GM21825 (cell line): ENCODE measurements at regions not wholly inside any gene's neighbourhood (a gene's known extent, or its start where the extent isn't known, plus 50 kb on each side); places are given as distances from the start of the nearest gene placed in this dataset.
"Not testable (repeated sequence)": the region's sequence is repeated elsewhere in the genome, so short reads cannot be mapped to it uniquely, and the experiment has no call there.

Source experiments
- ATAC-seq: cut with Tn5 transposase; IDR thresholded peaks from one replicate; pipeline ENCODE4 v1.9.1; 2021; ENCODE audit warnings: mild to moderate bottlenecking, moderate library complexity; ENCODE audit not compliant: unreplicated experiment

- ATAC-seq = no peak
Measured at GRCh38 chr1:38614861-38615260, 244.7 kb downstream of the RRAGC start.

GRCh38 chr1:38613996-38614395, 245.6 kb downstream of the RRAGC start:
- ATAC-seq = no peak

- no peak for ATAC-seq
Measured at GRCh38 chr1:38612951-38613350, 246.6 kb downstream of the RRAGC start.

- ATAC-seq = no peak
Measured at GRCh38 chr1:38611664-38612211, 247.8 kb downstream of the RRAGC start.

- no peak for ATAC-seq
Measured at GRCh38 chr1:38609166-38610025, 250.2 kb downstream of the RRAGC start.

GRCh38 chr1:38608202-38608864, 251.2 kb downstream of the RRAGC start:
- no peak for ATAC-seq

- no peak for ATAC-seq
Measured at GRCh38 chr1:38607526-38607925, 252.0 kb downstream of the RRAGC start.

- ATAC-seq = no peak
Measured at GRCh38 chr1:38605063-38605462, 254.5 kb downstream of the RRAGC start.

- no peak for ATAC-seq
Measured at GRCh38 chr1:38603907-38604306, 255.7 kb downstream of the RRAGC start.

- no peak for ATAC-seq
Measured at GRCh38 chr1:38600905-38601304, 258.7 kb downstream of the RRAGC start.

- no peak for ATAC-seq
Measured at GRCh38 chr1:38600286-38600685, 259.3 kb downstream of the RRAGC start.

- no peak for ATAC-seq
Measured at GRCh38 chr1:38598118-38598517, 261.5 kb downstream of the RRAGC start.

- no peak for ATAC-seq
Measured at GRCh38 chr1:38589036-38589435, 270.5 kb downstream of the RRAGC start.

GRCh38 chr1:38587766-38588165, 271.8 kb downstream of the RRAGC start:
- no peak for ATAC-seq

GRCh38 chr1:38586993-38587646, 272.5 kb downstream of the RRAGC start:
- ATAC-seq = no peak

- no peak for ATAC-seq
Measured at GRCh38 chr1:38585971-38586370, 273.6 kb downstream of the RRAGC start.

GRCh38 chr1:38585460-38585859, 274.1 kb downstream of the RRAGC start:
- no peak for ATAC-seq

- no peak for ATAC-seq
Measured at GRCh38 chr1:38584448-38585355, 274.9 kb downstream of the RRAGC start.

- ATAC-seq = not testable (repeated sequence)
Measured at GRCh38 chr1:38583287-38583686, 276.3 kb downstream of the RRAGC start.

GRCh38 chr1:38581396-38581795, 278.2 kb downstream of the RRAGC start:
- no peak for ATAC-seq
